ENCODE measurements at regions not wholly inside any gene's neighbourhood (a gene's known extent, or its start where the extent isn't known, plus 50 kb on each side); places are given as distances from the start of the nearest gene placed in this dataset.

DNA sequence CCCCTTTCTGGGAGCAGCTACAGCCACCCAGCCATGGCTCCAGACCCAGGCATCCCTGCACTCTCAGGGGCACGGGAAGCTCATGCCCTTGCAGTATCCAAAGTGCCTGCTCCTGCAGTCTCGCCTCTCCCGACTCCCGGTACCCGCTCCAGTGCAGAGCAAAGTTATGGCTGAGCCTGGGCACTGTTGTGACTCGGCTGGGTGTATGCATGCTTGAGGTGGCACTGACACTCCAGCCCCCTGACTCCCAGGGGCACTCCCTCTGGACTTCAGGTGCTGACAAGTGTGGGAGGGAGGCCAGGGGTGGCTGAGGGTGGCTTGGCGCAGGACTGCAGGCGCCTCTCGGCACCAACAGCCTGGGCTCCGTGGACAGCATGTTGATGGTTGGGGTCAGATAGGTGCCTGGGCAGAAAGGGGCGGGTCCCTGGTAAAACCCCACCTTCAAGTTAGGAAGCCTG is 580.1 kb upstream of the ADGRL2 start:
- DNase-seq (peak in 1 of 5 donors; percentile 51), FAIRE-seq (no peak)
- Histone ChIP-seq H3K36me3 (ENCODE audit: control insufficient read depth in 2 of 3, insufficient read depth in 3 of 3, low read length in 3 of 3) (no peaks in the 10 kb centered on the region), H3K4me3 (ENCODE audit: low read length in 3 of 3) (no peak overlapping the region), H3K27ac (ENCODE audit: low read depth in 2 of 2, low read length in 2 of 2) (no peak overlapping the region), H3K9ac (ENCODE audit: low read length in 3 of 3) (no peak overlapping the region), H3K4me1 (ENCODE audit: control insufficient read depth in 2 of 3, insufficient read depth in 2 of 3, low read depth in 1 of 3, low read length in 3 of 3) (no peaks in the 10 kb centered on the region), H3K9me3 (ENCODE audit: control insufficient read depth in 2 of 3, insufficient read depth in 1 of 3, low read length in 3 of 3) (no peaks in the 10 kb centered on the region), H3K27me3 (ENCODE audit: control insufficient read depth, insufficient read depth, low read length) (no peaks in the 10 kb centered on the region)
- TF ChIP-seq, protein P1, sequence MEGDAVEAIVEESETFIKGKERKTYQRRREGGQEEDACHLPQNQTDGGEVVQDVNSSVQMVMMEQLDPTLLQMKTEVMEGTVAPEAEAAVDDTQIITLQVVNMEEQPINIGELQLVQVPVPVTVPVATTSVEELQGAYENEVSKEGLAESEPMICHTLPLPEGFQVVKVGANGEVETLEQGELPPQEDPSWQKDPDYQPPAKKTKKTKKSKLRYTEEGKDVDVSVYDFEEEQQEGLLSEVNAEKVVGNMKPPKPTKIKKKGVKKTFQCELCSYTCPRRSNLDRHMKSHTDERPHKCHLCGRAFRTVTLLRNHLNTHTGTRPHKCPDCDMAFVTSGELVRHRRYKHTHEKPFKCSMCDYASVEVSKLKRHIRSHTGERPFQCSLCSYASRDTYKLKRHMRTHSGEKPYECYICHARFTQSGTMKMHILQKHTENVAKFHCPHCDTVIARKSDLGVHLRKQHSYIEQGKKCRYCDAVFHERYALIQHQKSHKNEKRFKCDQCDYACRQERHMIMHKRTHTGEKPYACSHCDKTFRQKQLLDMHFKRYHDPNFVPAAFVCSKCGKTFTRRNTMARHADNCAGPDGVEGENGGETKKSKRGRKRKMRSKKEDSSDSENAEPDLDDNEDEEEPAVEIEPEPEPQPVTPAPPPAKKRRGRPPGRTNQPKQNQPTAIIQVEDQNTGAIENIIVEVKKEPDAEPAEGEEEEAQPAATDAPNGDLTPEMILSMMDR (IDR thresholded peaks at IDR 0.05; ENCODE audit: borderline replicate concordance, extremely low read depth, insufficient read depth), result no peak
- intact Hi-C loops (cut with DNase I), result no loop called here

DNA sequence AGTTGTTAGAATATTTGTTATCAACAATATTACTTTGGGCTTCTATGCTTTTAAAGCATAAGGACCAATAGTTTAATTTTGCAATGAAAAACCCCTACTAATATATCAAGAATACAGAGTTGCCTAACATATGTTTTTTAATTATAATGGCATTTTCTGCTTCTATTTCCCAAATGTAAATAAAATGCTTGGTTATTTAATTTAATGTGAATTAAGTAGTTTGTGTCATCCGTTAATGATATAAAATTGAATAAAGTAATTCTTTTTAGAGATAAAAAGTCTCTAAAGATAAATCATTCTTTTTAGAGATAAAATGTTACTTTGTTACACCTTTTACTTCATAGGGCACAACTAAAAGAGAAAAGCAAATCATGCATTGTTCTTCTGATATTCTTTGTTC is 583.7 kb upstream of the ADGRL2 start:
- DNase-seq (no peak), FAIRE-seq (no peak)
- Histone ChIP-seq H3K36me3 (ENCODE audit: control insufficient read depth in 2 of 3, insufficient read depth in 3 of 3, low read length in 3 of 3) (no peaks in the 10 kb centered on the region), H3K9me3 (ENCODE audit: control insufficient read depth in 2 of 3, insufficient read depth in 1 of 3, low read length in 3 of 3) (no peaks in the 10 kb centered on the region), H3K27me3 (ENCODE audit: control insufficient read depth, insufficient read depth, low read length) (no peaks in the 10 kb centered on the region), H3K27ac (ENCODE audit: low read depth in 2 of 2, low read length in 2 of 2) (no peak overlapping the region), H3K4me1 (ENCODE audit: control insufficient read depth in 2 of 3, insufficient read depth in 2 of 3, low read depth in 1 of 3, low read length in 3 of 3) (no peaks in the 10 kb centered on the region), H3K9ac (ENCODE audit: low read length in 3 of 3) (no peak overlapping the region), H3K4me3 (ENCODE audit: low read length in 3 of 3) (no peak overlapping the region)
- TF ChIP-seq, protein P1 (IDR thresholded peaks at IDR 0.05; ENCODE audit: borderline replicate concordance, extremely low read depth, insufficient read depth), result no peak
- intact Hi-C loops (cut with DNase I), result no loop called here

DNA sequence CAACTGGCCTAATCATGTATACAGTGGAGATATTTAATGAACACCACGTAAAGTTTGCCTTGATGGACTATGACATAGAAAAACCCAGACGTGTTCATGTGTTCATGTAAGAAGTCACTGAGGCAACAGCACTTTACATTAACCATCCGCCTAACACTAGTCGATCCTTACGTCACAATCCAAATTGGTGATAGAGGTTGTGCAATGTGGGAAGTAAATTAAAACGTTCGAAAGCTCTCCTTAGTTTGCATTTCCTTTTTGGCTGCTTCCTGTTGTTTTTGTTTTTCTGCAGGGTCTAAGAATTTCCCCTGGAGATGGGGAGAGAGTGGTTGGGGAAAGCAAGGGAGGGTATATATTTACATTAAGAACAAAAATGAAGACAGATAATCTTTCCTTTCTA is 587.5 kb upstream of the ADGRL2 start:
- no peaks in the 10 kb centered on the region for H3K36me3 ChIP-seq (ENCODE audit: control insufficient read depth in 2 of 3, insufficient read depth in 3 of 3, low read length in 3 of 3)
- H3K9ac ChIP-seq (ENCODE audit: low read length in 3 of 3), result no peak overlapping the region
- DNase-seq, result no peak
- H3K9me3 ChIP-seq (ENCODE audit: control insufficient read depth in 2 of 3, insufficient read depth in 1 of 3, low read length in 3 of 3), result no peaks in the 10 kb centered on the region
- intact Hi-C loops (cut with DNase I), result no loop called here
- H3K4me1 ChIP-seq (ENCODE audit: control insufficient read depth in 2 of 3, insufficient read depth in 2 of 3, low read depth in 1 of 3, low read length in 3 of 3), result no peaks in the 10 kb centered on the region
- FAIRE-seq, result no peak
- H3K4me3 ChIP-seq (ENCODE audit: low read length in 3 of 3), result no peak overlapping the region
- no peak overlapping the region for H3K27ac ChIP-seq (ENCODE audit: low read depth in 2 of 2, low read length in 2 of 2)
- H3K27me3 ChIP-seq (ENCODE audit: control insufficient read depth, insufficient read depth, low read length), result no peaks in the 10 kb centered on the region
- TF ChIP-seq, protein P1 (IDR thresholded peaks at IDR 0.05; ENCODE audit: borderline replicate concordance, extremely low read depth, insufficient read depth), result no peak

DNA sequence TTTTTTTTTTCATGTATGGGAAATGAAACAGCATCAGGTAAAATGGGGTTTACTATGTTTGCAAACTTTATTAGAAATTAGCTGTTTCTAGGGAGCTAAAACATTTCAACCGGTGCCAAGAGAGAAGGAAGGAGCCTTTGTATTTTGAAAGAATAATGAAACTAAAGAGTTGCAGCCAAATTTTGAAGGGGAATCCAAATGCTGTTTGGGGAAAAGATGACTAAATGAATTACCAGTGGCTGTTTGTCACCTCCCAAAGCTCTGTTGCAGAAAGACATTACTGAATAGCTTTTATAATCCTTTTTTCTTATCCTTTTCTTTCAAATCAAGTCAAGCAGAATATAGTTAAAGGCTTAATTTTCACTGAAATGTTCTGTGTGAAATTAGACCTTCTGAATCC is 591.3 kb upstream of the ADGRL2 start:
- H3K36me3 ChIP-seq (ENCODE audit: control insufficient read depth in 2 of 3, insufficient read depth in 3 of 3, low read length in 3 of 3), result no peaks in the 10 kb centered on the region
- intact Hi-C loops (cut with DNase I), result no loop called here
- TF ChIP-seq, protein P1 (IDR thresholded peaks at IDR 0.05; ENCODE audit: borderline replicate concordance, extremely low read depth, insufficient read depth), result no peak
- no peak overlapping the region for H3K9ac ChIP-seq (ENCODE audit: low read length in 3 of 3)
- DNase-seq (no peak), FAIRE-seq (no peak)
- H3K9me3 ChIP-seq (ENCODE audit: control insufficient read depth in 2 of 3, insufficient read depth in 1 of 3, low read length in 3 of 3), result no peaks in the 10 kb centered on the region
- no peak overlapping the region for H3K27ac ChIP-seq (ENCODE audit: low read depth in 2 of 2, low read length in 2 of 2)
- no peaks in the 10 kb centered on the region for H3K27me3 ChIP-seq (ENCODE audit: control insufficient read depth, insufficient read depth, low read length)
- no peak overlapping the region for H3K4me3 ChIP-seq (ENCODE audit: low read length in 3 of 3)
- no peaks in the 10 kb centered on the region for H3K4me1 ChIP-seq (ENCODE audit: control insufficient read depth in 2 of 3, insufficient read depth in 2 of 3, low read depth in 1 of 3, low read length in 3 of 3)

All from kidney (tissue), 13 donors.